Naive thymus-derived CD4-positive, alpha-beta T cell (primary cell): ENCODE measurements at regions not wholly inside any gene's neighbourhood (a gene's known extent, or its start where the extent isn't known, plus 50 kb on each side); places are given as distances from the start of the nearest gene placed in this dataset.

Source experiments
- ATAC-seq: fragments of 150-1000 bp; cut with Tn5 transposase; 2 replicates; pipeline ENCODE4 v1.10.0; 2021; ENCODE audit warnings: mild to moderate bottlenecking, moderate library complexity
- CTCF ChIA-PET: fragments of 350-600 bp; sonication (Branson Sonifier 250); formaldehyde crosslinking; loops from one replicate; lab custom pipeline; 2021; ENCODE audit warnings: antibody characterized with exemption; lab: Charles Lee
- POLR2A ChIA-PET: fragments of 350-600 bp; sonication (Branson Sonifier 250); formaldehyde crosslinking; loops from one replicate; lab custom pipeline; 2021; ENCODE audit warnings: antibody characterized with exemption, inconsistent platforms; lab: Charles Lee
- DNase-seq, 9 donors: peaks; one replicate each; pipeline versions ENCODE4 v3.0.0 to v3.0.0-alpha.2; 2020 to 2022; ENCODE audit warnings: mixed read lengths in 1 of 9
- H3K27ac ChIP-seq: one replicate; pipeline ENCODE4 v1.7.0; 2013; ENCODE audit warnings: mild to moderate bottlenecking, low read depth, low read length, moderate library complexity
- H3K27me3 ChIP-seq, 2 donors: one replicate each; pipeline ENCODE4 v1.7.0; 2013; ENCODE audit warnings: low read length in 2 of 2, mild to moderate bottlenecking in 2 of 2, moderate library complexity in 2 of 2; ENCODE audit not compliant: control insufficient read depth in 2 of 2, insufficient read depth in 2 of 2
- H3K36me3 ChIP-seq, 3 experiments: 1 replicate in 2 of 3; 2 replicates in 1 of 3; pipeline ENCODE4 v1.7.0; 2013; ENCODE audit warnings: low read length in 3 of 3, mild to moderate bottlenecking in 3 of 3, moderate library complexity in 1 of 3; ENCODE audit not compliant: insufficient read depth in 3 of 3, control insufficient read depth in 2 of 3
- H3K4me1 ChIP-seq, 2 donors: one replicate each; pipeline ENCODE4 v1.7.0; 2013; ENCODE audit warnings: low read length in 2 of 2, mild to moderate bottlenecking in 2 of 2, moderate library complexity in 1 of 2; ENCODE audit not compliant: control insufficient read depth in 2 of 2, insufficient read depth in 2 of 2
- H3K4me3 ChIP-seq: 2 replicates; pipeline ENCODE4 v1.7.0; 2013; ENCODE audit warnings: mild to moderate bottlenecking, low read length
- H3K9me3 ChIP-seq, 3 experiments: 1 replicate in 2 of 3; 2 replicates in 1 of 3; pipeline ENCODE4 v1.7.0; 2013; ENCODE audit warnings: low read length in 3 of 3; ENCODE audit not compliant: control insufficient read depth in 2 of 3
- H3K27ac Mint-ChIP-seq, 9 donors: one replicate each; pipeline ENCODE4 v1.8.0; 2020 to 2022; ENCODE audit warnings: mixed read lengths in 9 of 9, mild to moderate bottlenecking in 8 of 9, moderate library complexity in 5 of 9, inconsistent platforms in 2 of 9
- H3K27me3 Mint-ChIP-seq, 5 donors: one replicate each; pipeline ENCODE4 v1.8.0; 2021 to 2022; ENCODE audit warnings: mixed read lengths in 5 of 5, mild to moderate bottlenecking in 1 of 5
- H3K36me3 Mint-ChIP-seq, 5 donors: one replicate each; pipeline ENCODE4 v1.8.0; 2020 to 2022; ENCODE audit warnings: mixed read lengths in 5 of 5, mild to moderate bottlenecking in 3 of 5, inconsistent platforms in 1 of 5
- H3K4me1 Mint-ChIP-seq, 7 donors: one replicate each; pipeline ENCODE4 v1.8.0; 2020 to 2022; ENCODE audit warnings: mixed read lengths in 7 of 7, mild to moderate bottlenecking in 3 of 7, inconsistent platforms in 1 of 7
- H3K4me3 Mint-ChIP-seq, 10 donors: one replicate each; pipeline ENCODE4 v1.8.0; 2020 to 2022; ENCODE audit warnings: mild to moderate bottlenecking in 10 of 10, mixed read lengths in 10 of 10, moderate library complexity in 6 of 10, inconsistent platforms in 2 of 10
- H3K9me3 Mint-ChIP-seq, 11 donors: one replicate each; pipeline ENCODE4 v1.8.0; 2020 to 2022; ENCODE audit warnings: mixed read lengths in 11 of 11, mild to moderate bottlenecking in 4 of 11, inconsistent platforms in 1 of 11, moderate library complexity in 1 of 11
- intact Hi-C, 2 donors: fragments of 100-400 bp; cut with micrococcal nuclease; formaldehyde crosslinking; loops; one replicate each; pipeline ENCODE4 v1.15.1; 2023

DNA sequence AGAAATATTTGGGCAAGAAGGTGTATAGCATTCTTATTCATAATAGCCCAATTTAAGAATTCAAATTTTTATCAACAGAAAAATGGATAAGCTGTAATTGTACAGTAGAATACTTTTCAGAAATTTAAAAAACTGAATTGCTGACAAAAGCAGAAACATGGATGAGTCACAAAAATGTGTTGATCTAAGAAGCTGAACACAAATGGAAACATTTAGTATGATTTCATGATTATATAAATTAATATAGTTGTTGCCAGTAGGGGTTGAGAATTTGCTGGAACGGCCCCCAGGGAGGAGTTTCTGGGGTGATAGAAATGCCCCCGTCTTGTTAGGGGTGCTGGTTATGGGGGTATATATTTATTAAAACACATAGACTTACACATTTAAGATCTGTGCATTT lies 179.1 kb downstream of the KLF6 start:
- no peaks in the 10 kb centered on the region for H3K4me1 ChIP-seq
- ChIA-PET POLR2A (interaction anchor here (0.6 kb wide), 1 partner anchor 8 kb away, joined by 3 read pairs; no protein-coding TSS in a partner anchor), CTCF (no interaction called here)
- DNase-seq (no peak), ATAC-seq (no peak)
- peaks cover 10 to 59% (median 32%) of the 10 kb centered on the region in 11 donors for H3K9me3 Mint-ChIP-seq
- H3K27me3 Mint-ChIP-seq, result peaks cover 0 to 25% (median 4%) of the 10 kb centered on the region in 5 donors
- no peak overlapping the region for H3K27ac Mint-ChIP-seq
- no peaks in the 10 kb centered on the region for H3K36me3 ChIP-seq
- H3K4me3 Mint-ChIP-seq, result no peak overlapping the region
- H3K4me3 ChIP-seq, result no peak overlapping the region
- H3K36me3 Mint-ChIP-seq, result peaks cover 2 to 25% (median 12%) of the 10 kb centered on the region in 5 donors
- no peak overlapping the region for H3K27ac ChIP-seq
- H3K4me1 Mint-ChIP-seq, result no peaks in the 10 kb centered on the region
- H3K27me3 ChIP-seq, result no peaks in the 10 kb centered on the region
- intact Hi-C loops, result no loop called here
- peaks cover 0 to 14% (median 0%) of the 10 kb centered on the region in 3 experiments for H3K9me3 ChIP-seq

DNA sequence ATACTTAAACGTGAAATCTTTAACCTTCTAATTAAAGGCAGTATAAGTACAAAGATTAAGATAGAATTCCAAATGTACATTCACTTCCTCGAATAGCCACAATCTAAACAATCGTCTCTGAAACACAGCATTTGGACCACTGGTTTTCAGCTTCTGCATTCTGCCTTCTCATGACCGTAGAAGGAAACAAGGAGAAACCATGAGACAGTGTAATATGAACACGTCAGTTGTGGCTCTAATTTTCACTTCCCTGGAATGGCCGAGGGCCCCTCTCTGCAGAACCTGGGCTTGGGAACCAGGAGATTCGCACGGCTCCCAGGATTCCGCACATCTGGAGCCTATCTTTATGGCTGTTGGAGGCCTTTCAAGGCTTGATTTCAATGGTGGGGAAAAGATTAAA lies 189.3 kb downstream of the KLF6 start:
- Mint-ChIP-seq H3K9me3 (no peaks in the 10 kb centered on the region), H3K4me1 (peaks cover 0 to 2% (median 0%) of the 10 kb centered on the region in 7 donors), H3K4me3 (no peak overlapping the region), H3K27me3 (peaks cover 0 to 55% (median 5%) of the 10 kb centered on the region in 5 donors), H3K27ac (no peak overlapping the region), H3K36me3 (no peaks in the 10 kb centered on the region)
- Histone ChIP-seq H3K4me3 (no peak overlapping the region), H3K4me1 (no peaks in the 10 kb centered on the region), H3K9me3 (no peaks in the 10 kb centered on the region), H3K27ac (no peak overlapping the region), H3K27me3 (no peaks in the 10 kb centered on the region), H3K36me3 (no peaks in the 10 kb centered on the region)
- ChIA-PET CTCF (no interaction called here), POLR2A (no interaction called here)
- ATAC-seq (no peak), DNase-seq (no peak)
- intact Hi-C loops, result no loop called here

GRCh38 chr10:3593611-3594010 lies 191.4 kb downstream of the KLF6 start:
- Mint-ChIP-seq H3K4me3 (no peak overlapping the region), H3K27me3 (peaks cover 0 to 46% (median under 1%) of the 10 kb centered on the region in 5 donors), H3K27ac (peak overlapping the region in 1 of 9 donors; percentile 37), H3K4me1 (peaks cover 0 to 2% (median 0%) of the 10 kb centered on the region in 7 donors), H3K9me3 (no peaks in the 10 kb centered on the region), H3K36me3 (no peaks in the 10 kb centered on the region)
- Histone ChIP-seq H3K36me3 (no peaks in the 10 kb centered on the region), H3K27me3 (no peaks in the 10 kb centered on the region), H3K4me3 (no peak overlapping the region), H3K27ac (no peak overlapping the region), H3K4me1 (no peaks in the 10 kb centered on the region), H3K9me3 (no peaks in the 10 kb centered on the region)
- ATAC-seq, result no peak
- CTCF ChIA-PET, result no interaction called here
- intact Hi-C loops, result no loop called here
- DNase-seq, result no peak
- POLR2A ChIA-PET, result no interaction called here

- Histone ChIP-seq H3K27ac (no peak overlapping the region), H3K4me3 (no peak overlapping the region), H3K4me1 (no peaks in the 10 kb centered on the region), H3K36me3 (no peaks in the 10 kb centered on the region), H3K9me3 (no peaks in the 10 kb centered on the region), H3K27me3 (no peaks in the 10 kb centered on the region)
- intact Hi-C loops, result no loop called here
- ChIA-PET POLR2A (interaction anchor here (0.5 kb wide), 1 partner anchor 13 kb away, joined by 3 read pairs; no protein-coding TSS in a partner anchor), CTCF (no interaction called here)
- Mint-ChIP-seq H3K9me3 (no peaks in the 10 kb centered on the region), H3K4me3 (no peak overlapping the region), H3K4me1 (peaks cover 0 to under 1% (median 0%) of the 10 kb centered on the region in 7 donors), H3K27ac (no peak overlapping the region), H3K36me3 (no peaks in the 10 kb centered on the region), H3K27me3 (peaks cover 0 to 48% (median 8%) of the 10 kb centered on the region in 5 donors)
- DNase-seq (no peak), ATAC-seq (peak; percentile 68)
Measured at GRCh38 chr10:3592424-3592823, 192.6 kb downstream of the KLF6 start.

- Mint-ChIP-seq H3K27ac (no peak overlapping the region), H3K9me3 (no peaks in the 10 kb centered on the region), H3K27me3 (peaks cover 0 to 43% (median 11%) of the 10 kb centered on the region in 5 donors), H3K4me1 (no peaks in the 10 kb centered on the region), H3K36me3 (no peaks in the 10 kb centered on the region), H3K4me3 (no peak overlapping the region)
- intact Hi-C loops, result no loop called here
- DNase-seq (no peak), ATAC-seq (no peak)
- ChIA-PET CTCF (no interaction called here), POLR2A (no interaction called here)
- Histone ChIP-seq H3K36me3 (no peaks in the 10 kb centered on the region), H3K4me3 (no peak overlapping the region), H3K4me1 (no peaks in the 10 kb centered on the region), H3K9me3 (no peaks in the 10 kb centered on the region), H3K27ac (no peak overlapping the region), H3K27me3 (no peaks in the 10 kb centered on the region)
Measured at GRCh38 chr10:3588816-3589215, 196.2 kb downstream of the KLF6 start.

- no peaks in the 10 kb centered on the region for H3K9me3 ChIP-seq
- H3K36me3 Mint-ChIP-seq, result no peaks in the 10 kb centered on the region
- H3K27ac ChIP-seq, result no peak overlapping the region
- H3K27ac Mint-ChIP-seq, result no peak overlapping the region
- no peaks in the 10 kb centered on the region for H3K4me1 ChIP-seq
- H3K36me3 ChIP-seq, result no peaks in the 10 kb centered on the region
- DNase-seq (no peak), ATAC-seq (no peak)
- H3K4me3 Mint-ChIP-seq, result no peak overlapping the region
- POLR2A ChIA-PET, result no interaction called here
- H3K27me3 ChIP-seq, result no peaks in the 10 kb centered on the region
- CTCF ChIA-PET, result no interaction called here
- H3K4me1 Mint-ChIP-seq, result no peaks in the 10 kb centered on the region
- no peak overlapping the region for H3K4me3 ChIP-seq
- peaks cover 0 to 40% (median 11%) of the 10 kb centered on the region in 5 donors for H3K27me3 Mint-ChIP-seq
- intact Hi-C loops, result no loop called here
- no peaks in the 10 kb centered on the region for H3K9me3 Mint-ChIP-seq
Measured at GRCh38 chr10:3588346-3588745, 196.7 kb downstream of the KLF6 start.

GRCh38 chr10:3584926-3585784 lies 199.9 kb downstream of the KLF6 start:
- Mint-ChIP-seq H3K4me3 (no peak overlapping the region), H3K27ac (no peak overlapping the region), H3K4me1 (peaks cover 0 to 3% (median 0%) of the 10 kb centered on the region in 7 donors), H3K36me3 (no peaks in the 10 kb centered on the region), H3K27me3 (peaks cover 0 to 29% (median 11%) of the 10 kb centered on the region in 5 donors), H3K9me3 (no peaks in the 10 kb centered on the region)
- POLR2A ChIA-PET, result no interaction called here
- CTCF ChIA-PET, result no interaction called here
- no peaks in the 10 kb centered on the region for H3K36me3 ChIP-seq
- no peaks in the 10 kb centered on the region for H3K27me3 ChIP-seq
- no peak overlapping the region for H3K4me3 ChIP-seq
- intact Hi-C loops, result no loop called here
- DNase-seq (no peak), ATAC-seq (no peak)
- H3K27ac ChIP-seq, result no peak overlapping the region
- no peaks in the 10 kb centered on the region for H3K9me3 ChIP-seq
- H3K4me1 ChIP-seq, result no peaks in the 10 kb centered on the region
